ENCODE measurements at regions not wholly inside any gene's neighbourhood (a gene's known extent, or its start where the extent isn't known, plus 50 kb on each side); places are given as distances from the start of the nearest gene placed in this dataset.

DNA sequence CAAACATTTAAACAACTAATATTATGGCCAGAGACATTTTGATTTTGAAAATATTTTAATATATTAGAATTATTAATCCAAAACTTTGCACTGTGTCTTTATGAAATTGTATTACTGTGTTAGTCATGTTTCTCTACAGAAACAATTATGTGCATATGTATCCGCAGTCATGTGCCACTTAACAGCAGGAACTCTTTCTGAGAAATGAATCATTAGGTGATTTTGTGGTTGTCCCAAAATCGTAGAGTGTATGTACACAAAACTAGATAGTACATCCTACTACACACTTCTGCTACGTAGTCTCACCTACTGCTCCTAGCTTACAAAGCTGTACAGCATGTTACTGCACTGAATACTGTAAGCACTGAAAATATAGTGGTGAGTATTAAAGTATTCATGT lies 479.2 kb upstream of the DSEL start:
- TF ChIP-seq CTCF (conservative IDR thresholded peaks at IDR 0.05; ENCODE audit: low read depth, low read length) = no peak
- Histone ChIP-seq H3K36me3 (ENCODE audit: insufficient read depth) (no peaks in the 10 kb centered on the region), H3K9ac (no peak overlapping the region), H3K4me2 (no peak overlapping the region), H3K27ac (no peak overlapping the region), H2AFZ (ENCODE audit: low read depth) (no peak overlapping the region), H3K4me1 (ENCODE audit: low read depth, poor library complexity, severe bottlenecking) (no peaks in the 10 kb centered on the region), H3K79me2 (ENCODE audit: insufficient read depth, low read depth) (no peaks in the 10 kb centered on the region), H3K4me3 (IDR thresholded peaks at IDR 0.05; ENCODE audit: insufficient read depth, low read depth, low read length) (no peak overlapping the region), H3K27me3 (ENCODE audit: insufficient read depth, low read depth) (no peaks in the 10 kb centered on the region), H4K20me1 (ENCODE audit: insufficient read depth) (no peaks in the 10 kb centered on the region)

- Histone ChIP-seq H3K9ac (no peak overlapping the region), H2AFZ (ENCODE audit: low read depth) (no peak overlapping the region), H4K20me1 (ENCODE audit: insufficient read depth) (no peaks in the 10 kb centered on the region), H3K4me2 (0 out of 2 replicates have a peak overlapping the region, but pooled peaks have one; percentile 13), H3K27me3 (ENCODE audit: insufficient read depth, low read depth) (no peaks in the 10 kb centered on the region), H3K36me3 (ENCODE audit: insufficient read depth) (no peaks in the 10 kb centered on the region), H3K79me2 (ENCODE audit: insufficient read depth, low read depth) (no peaks in the 10 kb centered on the region), H3K27ac (no peak overlapping the region), H3K4me1 (ENCODE audit: low read depth, poor library complexity, severe bottlenecking) (peaks cover 6% of the 10 kb centered on the region), H3K4me3 (IDR thresholded peaks at IDR 0.05; ENCODE audit: insufficient read depth, low read depth, low read length) (no peak overlapping the region)
- no peak for TF ChIP-seq CTCF (conservative IDR thresholded peaks at IDR 0.05; ENCODE audit: low read depth, low read length)
Measured at GRCh38 chr18:67980241-67980640, 463.7 kb upstream of the DSEL start.

- H3K4me2 ChIP-seq = no peak overlapping the region
- TF ChIP-seq CTCF (conservative IDR thresholded peaks at IDR 0.05; ENCODE audit: low read depth, low read length) = no peak
- no peaks in the 10 kb centered on the region for H3K79me2 ChIP-seq (ENCODE audit: insufficient read depth, low read depth)
- no peaks in the 10 kb centered on the region for H3K27me3 ChIP-seq (ENCODE audit: insufficient read depth, low read depth)
- H3K27ac ChIP-seq = no peak overlapping the region
- H2AFZ ChIP-seq (ENCODE audit: low read depth) = no peak overlapping the region
- no peaks in the 10 kb centered on the region for H4K20me1 ChIP-seq (ENCODE audit: insufficient read depth)
- no peak overlapping the region for H3K4me3 ChIP-seq (IDR thresholded peaks at IDR 0.05; ENCODE audit: insufficient read depth, low read depth, low read length)
- H3K9ac ChIP-seq = no peak overlapping the region
- H3K36me3 ChIP-seq (ENCODE audit: insufficient read depth) = no peaks in the 10 kb centered on the region
- peaks cover 6% of the 10 kb centered on the region for H3K4me1 ChIP-seq (ENCODE audit: low read depth, poor library complexity, severe bottlenecking)
Measured at GRCh38 chr18:67977067-67977616, 460.6 kb upstream of the DSEL start.

DNA sequence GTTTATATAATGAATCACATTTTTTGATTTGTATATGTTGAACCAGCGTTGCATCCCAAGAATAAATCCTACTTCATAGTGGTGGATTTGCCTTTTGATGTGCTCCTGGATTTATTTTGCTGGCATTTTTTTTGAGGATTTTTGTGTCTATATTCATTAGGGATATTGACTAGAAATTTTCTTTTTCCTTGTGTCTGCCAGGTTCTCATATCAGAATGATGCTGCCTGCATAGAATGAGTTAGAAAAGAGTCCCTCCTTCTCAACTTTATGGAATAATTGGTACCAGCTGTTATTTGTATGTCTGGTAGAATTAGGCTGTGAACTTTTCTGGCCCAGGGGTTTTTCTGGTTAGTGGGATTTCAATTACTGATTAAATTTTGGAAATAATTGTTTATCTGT lies 457.4 kb upstream of the DSEL start:
- no peak overlapping the region for H2AFZ ChIP-seq (ENCODE audit: low read depth)

More for the DNA sequence above, 457.4 kb upstream of the DSEL start:
- Histone ChIP-seq H3K4me2 (no peak overlapping the region), H3K36me3 (ENCODE audit: insufficient read depth) (no peaks in the 10 kb centered on the region), H3K4me1 (ENCODE audit: low read depth, poor library complexity, severe bottlenecking) (no peaks in the 10 kb centered on the region), H3K27ac (no peak overlapping the region), H3K4me3 (IDR thresholded peaks at IDR 0.05; ENCODE audit: insufficient read depth, low read depth, low read length) (no peak overlapping the region), H3K79me2 (ENCODE audit: insufficient read depth, low read depth) (no peaks in the 10 kb centered on the region), H3K27me3 (ENCODE audit: insufficient read depth, low read depth) (no peaks in the 10 kb centered on the region), H3K9ac (no peak overlapping the region), H4K20me1 (ENCODE audit: insufficient read depth) (no peaks in the 10 kb centered on the region)
- TF ChIP-seq CTCF (conservative IDR thresholded peaks at IDR 0.05; ENCODE audit: low read depth, low read length) = no peak

Data from KMS-11 (cell line).